Left colon (tissue), 2 donors: ENCODE measurements at regions not wholly inside any gene's neighbourhood (a gene's known extent, or its start where the extent isn't known, plus 50 kb on each side); places are given as distances from the start of the nearest gene placed in this dataset.

Experiments
- ATAC-seq: fragments of 200-7000 bp; cut with Tn5 transposase; one replicate; pipeline ENCODE4 v1.9.1; 2020; ENCODE audit warnings: mild to moderate bottlenecking, moderate library complexity
- DNase-seq, 2 donors: peaks; one replicate each; pipeline ENCODE4 v3.0.0-alpha.2; 2020
- intact Hi-C, 2 donors: fragments of 100-400 bp; cut with DNase I in 1 of 2; cut with micrococcal nuclease in 1 of 2; formaldehyde crosslinking; loops; one replicate each; pipeline versions ENCODE4 v1.11.2 to v1.14.0; 2022; cut with DNase I, micrococcal nuclease
- donor health status: DM: no; HTN: no; CAD: no.
- donor health status: DM: yes; HTN: yes; CAD: no.

GRCh38 chr5:3412146-3412545, 183.5 kb upstream of the IRX1 start:
- DNase-seq: no peak
- ATAC-seq: no peak
- intact Hi-C loops: no loop called here

GRCh38 chr5:3411363-3411762, 184.3 kb upstream of the IRX1 start:
- ATAC-seq (no peak), DNase-seq (no peak)
- intact Hi-C loops: no loop called here

- intact Hi-C loops: no loop called here
- ATAC-seq (no peak), DNase-seq (no peak)
Measured at GRCh38 chr5:3401635-3402034, 194.0 kb upstream of the IRX1 start.

- DNase-seq (no peak), ATAC-seq (no peak)
- intact Hi-C loops: no loop called here
Measured at GRCh38 chr5:3400659-3401058, 195.0 kb upstream of the IRX1 start.

GRCh38 chr5:3394891-3395599, 200.6 kb upstream of the IRX1 start:
- intact Hi-C loops: no loop called here
- ATAC-seq (no peak), DNase-seq (no peak)

GRCh38 chr5:3393920-3394597, 201.6 kb upstream of the IRX1 start:
- no peak for DNase-seq
- intact Hi-C loops: no loop called here
- ATAC-seq: no peak

- ATAC-seq (no peak), DNase-seq (no peak)
- intact Hi-C loops: no loop called here
Measured at GRCh38 chr5:3393122-3393919, 202.3 kb upstream of the IRX1 start.

- DNase-seq: no peak
- intact Hi-C loops: no loop called here
- no peak for ATAC-seq
Measured at GRCh38 chr5:3392306-3392939, 203.2 kb upstream of the IRX1 start.

GRCh38 chr5:3391210-3391609, 204.4 kb upstream of the IRX1 start:
- ATAC-seq: no peak
- intact Hi-C loops: no loop called here
- no peak for DNase-seq

GRCh38 chr5:3389471-3390026, 206.1 kb upstream of the IRX1 start:
- intact Hi-C loops: no loop called here
- DNase-seq (no peak), ATAC-seq (no peak)

GRCh38 chr5:3386637-3387036, 209.0 kb upstream of the IRX1 start:
- intact Hi-C loops: no loop called here
- no peak for DNase-seq
- ATAC-seq: no peak

GRCh38 chr5:3385991-3386519, 209.6 kb upstream of the IRX1 start:
- intact Hi-C loops: no loop called here
- no peak for ATAC-seq
- DNase-seq: no peak

- DNase-seq (no peak), ATAC-seq (no peak)
- intact Hi-C loops: no loop called here
Measured at GRCh38 chr5:3384531-3384930, 211.1 kb upstream of the IRX1 start.

- intact Hi-C loops: no loop called here
- no peak for DNase-seq
- no peak for ATAC-seq
Measured at GRCh38 chr5:3382782-3383181, 212.8 kb upstream of the IRX1 start.

GRCh38 chr5:3382151-3382550, 213.5 kb upstream of the IRX1 start:
- DNase-seq (no peak), ATAC-seq (no peak)
- intact Hi-C loops: no loop called here

GRCh38 chr5:3381206-3381825, 214.3 kb upstream of the IRX1 start:
- DNase-seq: no peak
- intact Hi-C loops: no loop called here

GRCh38 chr5:3380689-3381088, 214.9 kb upstream of the IRX1 start:
- DNase-seq (no peak), ATAC-seq (no peak)
- intact Hi-C loops: no loop called here

More at GRCh38 chr5:3381206-3381825, 214.3 kb upstream of the IRX1 start:
- ATAC-seq: no peak

- no peak for DNase-seq
- intact Hi-C loops: no loop called here
- no peak for ATAC-seq
Measured at GRCh38 chr5:3377831-3378230, 217.8 kb upstream of the IRX1 start.

GRCh38 chr5:3377176-3377575, 218.5 kb upstream of the IRX1 start:
- ATAC-seq: no peak
- intact Hi-C loops: no loop called here
- no peak for DNase-seq
